Mesodermal cell (in vitro differentiated cells): ENCODE measurements at regions not wholly inside any gene's neighbourhood (a gene's known extent, or its start where the extent isn't known, plus 50 kb on each side); places are given as distances from the start of the nearest gene placed in this dataset.
"Not testable (repeated sequence)": the region's sequence is repeated elsewhere in the genome, so short reads cannot be mapped to it uniquely, and the experiment has no call there.

Source experiments
- H3K27ac ChIP-seq: 2 replicates; pipeline ENCODE4 v1.7.0; 2013; ENCODE audit warnings: mild to moderate bottlenecking, low read depth, low read length, moderate library complexity; ENCODE audit not compliant: severe bottlenecking
- H3K36me3 ChIP-seq: 2 replicates; pipeline ENCODE4 v1.7.1; 2013; ENCODE audit warnings: mild to moderate bottlenecking, low read length, moderate library complexity; ENCODE audit not compliant: control insufficient read depth, insufficient read depth
- H3K4me1 ChIP-seq: one replicate; pipeline ENCODE4 v1.7.1; 2013; ENCODE audit warnings: mild to moderate bottlenecking, low read length; ENCODE audit not compliant: insufficient read depth, control insufficient read depth, poor library complexity, severe bottlenecking
- H3K4me3 ChIP-seq: 2 replicates; pipeline ENCODE4 v1.7.0; 2013; ENCODE audit warnings: low read length, control low read depth, mild to moderate bottlenecking; ENCODE audit not compliant: insufficient read depth, poor library complexity, severe bottlenecking; ENCODE audit errors: extremely low read depth
- H3K9me3 ChIP-seq: 2 replicates; pipeline ENCODE4 v1.7.1; 2013; ENCODE audit warnings: mild to moderate bottlenecking, low read length, moderate library complexity; ENCODE audit not compliant: control insufficient read depth
- WGBS, 2 experiments: methylation state at CpG; one replicate each; pipeline ENCODE4 v1.1.5; 2013; ENCODE audit warnings: missing lambda C conversion rate in 2 of 2; ENCODE audit not compliant: insufficient coverage in 2 of 2; 5-methylcytosine and 5-hydroxymethylcytosine counted together

GRCh38 chr15:17026633-17027032 lies 3515.0 kb downstream of the GOLGA6L6 start:
- no peaks in the 10 kb centered on the region for H3K4me1 ChIP-seq
- H3K9me3 ChIP-seq: peaks cover 55% of the 10 kb centered on the region
- H3K4me3 ChIP-seq: no peak overlapping the region
- H3K36me3 ChIP-seq: no peaks in the 10 kb centered on the region
- WGBS, 2 experiments: 18% methylated on average over 1 of the region's 1 CpG; no CpG with 5 or more reads in 1 of the 2 experiments
- H3K27ac ChIP-seq: no peak overlapping the region

GRCh38 chr15:17022040-17022439 lies 3519.6 kb downstream of the GOLGA6L6 start:
- not testable (repeated sequence) for H3K27ac ChIP-seq, H3K36me3 ChIP-seq, H3K4me3 ChIP-seq, H3K4me1 ChIP-seq
- peaks cover 33% of the 10 kb centered on the region for H3K9me3 ChIP-seq
- WGBS, 2 experiments: 60% methylated on average over 1 of the region's 4 CpGs; no CpG with 5 or more reads in 1 of the 2 experiments
